DOHH2 (cell line): ENCODE measurements at regions not wholly inside any gene's neighbourhood (a gene's known extent, or its start where the extent isn't known, plus 50 kb on each side); places are given as distances from the start of the nearest gene placed in this dataset.

Source experiments
- CTCF ChIP-seq: fragments of 200-600 bp; sonication (generic); IDR thresholded peaks from one replicate; pipeline ENCODE4 v1.5.1; 2014; ENCODE audit warnings: antibody characterized with exemption, mild to moderate bottlenecking, low read depth, low read length; ENCODE audit not compliant: poor library complexity, severe bottlenecking
- EZH2phosphoT487 ChIP-seq: fragments of 200-600 bp; sonication (generic); IDR thresholded peaks from 2 replicates; pipeline ENCODE4 v1.6.1; 2017; ENCODE audit warnings: borderline replicate concordance, mild to moderate bottlenecking, antibody characterized with exemption, low read length, moderate library complexity, mixed read lengths

GRCh38 chr11:10935015-10935559 is 77.2 kb upstream of the ZBED5 start:
- TF ChIP-seq CTCF, result no peak
- TF ChIP-seq EZH2phosphoT487, result no peak
